T-helper 1 cell treated with Interleukin-12 subunit alpha and Interleukin-12 subunit beta and Interleukin-4 antibody, amounts not matched to agents 30 ng/mL and 1 ng/mL, for 36 hours (primary cell): ENCODE measurements at regions not wholly inside any gene's neighbourhood (a gene's known extent, or its start where the extent isn't known, plus 50 kb on each side); places are given as distances from the start of the nearest gene placed in this dataset.

ENCODE experiments used
- intact Hi-C: fragments of 100-400 bp; cut with micrococcal nuclease; formaldehyde crosslinking; loops from one replicate; pipeline ENCODE4 v1.15.1; 2024

- intact Hi-C loops = no loop called here
Observed at GRCh38 chr2:239507576-239508258, 106.9 kb upstream of the HDAC4 start.

- intact Hi-C loops = no loop called here
Observed at GRCh38 chr2:239506961-239507360, 106.1 kb upstream of the HDAC4 start.

GRCh38 chr2:239506101-239506857, 105.5 kb upstream of the HDAC4 start:
- intact Hi-C loops = no loop called here

- intact Hi-C loops = no loop called here
Observed at GRCh38 chr2:239504643-239505235, 103.9 kb upstream of the HDAC4 start.

GRCh38 chr2:239502430-239503186, 101.8 kb upstream of the HDAC4 start:
- intact Hi-C loops = no loop called here

- intact Hi-C loops = no loop called here
Observed at GRCh38 chr2:239500574-239501550, 100.0 kb upstream of the HDAC4 start.

- intact Hi-C loops = no loop called here
Observed at GRCh38 chr2:239499726-239500573, 99.1 kb upstream of the HDAC4 start.

GRCh38 chr2:239498981-239499634, 98.3 kb upstream of the HDAC4 start:
- intact Hi-C loops = no loop called here

GRCh38 chr2:239498576-239498975, 97.8 kb upstream of the HDAC4 start:
- intact Hi-C loops = no loop called here

DNA sequence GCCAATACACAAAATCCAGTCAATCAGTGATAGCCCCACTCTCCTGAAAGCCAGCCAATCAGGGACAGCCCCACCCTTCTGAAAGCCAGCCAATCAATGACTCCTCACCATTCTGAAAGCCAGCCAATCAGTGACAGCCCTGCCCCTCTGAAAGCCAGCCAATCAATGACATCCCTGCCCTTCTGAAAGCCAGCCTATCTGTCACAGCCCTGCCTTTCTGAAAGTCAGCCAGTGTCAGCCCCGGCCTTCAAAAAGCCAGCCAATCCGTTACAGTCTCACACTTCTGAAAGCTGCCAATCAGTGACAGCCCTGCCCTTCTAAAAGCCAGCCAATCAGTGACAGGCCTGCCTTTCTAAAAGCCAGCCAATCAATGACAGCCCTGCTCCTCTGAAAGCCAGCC, 95.9 kb upstream of the HDAC4 start:
- intact Hi-C loops = no loop called here

- intact Hi-C loops = no loop called here
Observed at GRCh38 chr2:239495791-239496233, 95.0 kb upstream of the HDAC4 start.

DNA sequence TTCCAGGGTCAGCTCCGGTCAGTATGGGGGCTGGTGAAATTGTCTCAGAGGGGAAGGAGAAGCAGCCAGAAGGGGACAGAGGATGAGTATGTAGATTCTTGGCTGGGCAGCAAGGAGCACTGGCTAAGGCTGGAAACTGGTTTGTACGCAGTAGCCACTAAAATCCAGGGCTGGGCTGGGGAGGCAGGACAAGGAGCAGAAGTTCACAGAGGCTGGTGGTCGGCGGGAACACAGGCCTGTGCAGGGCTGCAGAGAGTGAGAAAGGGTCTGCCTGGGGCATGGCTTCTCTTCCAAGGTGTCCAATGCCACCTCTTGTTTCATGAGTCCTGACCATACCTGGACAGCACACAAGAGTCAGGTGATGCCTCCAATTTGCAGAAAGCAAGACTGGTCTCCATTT, 94.4 kb upstream of the HDAC4 start:
- intact Hi-C loops = no loop called here

DNA sequence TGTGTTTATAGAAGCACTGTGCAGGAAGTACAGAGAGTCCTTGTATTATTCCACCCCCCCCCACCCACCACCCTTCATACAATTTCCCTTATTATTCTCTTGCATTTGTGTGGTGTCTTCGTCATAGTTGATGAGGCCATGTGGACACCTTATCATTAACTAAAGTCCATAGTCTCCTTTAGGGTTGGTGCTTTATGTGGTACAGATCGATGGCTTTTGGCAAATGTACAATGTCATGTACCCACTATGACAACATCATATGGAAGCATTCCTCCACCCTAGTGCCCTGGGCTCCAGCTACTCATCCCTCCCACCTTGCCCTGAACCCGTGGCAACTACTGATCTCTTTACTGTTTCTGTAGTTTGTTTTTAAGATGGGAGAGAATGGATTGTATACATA, 93.8 kb upstream of the HDAC4 start:
- intact Hi-C loops = no loop called here

DNA sequence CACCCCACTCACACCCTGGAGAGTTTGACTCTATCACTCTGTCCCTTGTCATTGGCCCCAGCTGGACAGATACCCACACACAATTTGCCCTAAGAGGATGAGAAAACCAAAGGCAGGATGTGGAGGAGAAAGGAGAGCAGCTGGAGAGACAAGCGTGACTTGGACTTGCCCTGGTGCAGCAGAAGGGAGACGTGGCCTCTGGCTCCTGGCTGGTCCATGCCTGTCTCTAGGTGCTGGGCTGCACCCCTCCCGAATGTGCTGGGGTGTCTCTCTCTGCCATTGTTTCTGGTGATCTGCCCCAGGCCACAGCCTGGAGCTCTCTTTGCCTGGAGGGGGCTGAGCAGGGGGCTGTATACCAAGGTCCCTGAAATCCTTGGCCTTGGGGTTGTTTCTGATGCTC, 88.7 kb upstream of the HDAC4 start:
- intact Hi-C loops = no loop called here

- intact Hi-C loops = no loop called here
Observed at GRCh38 chr2:239488125-239488524, 87.3 kb upstream of the HDAC4 start.

GRCh38 chr2:239487272-239487671, 86.5 kb upstream of the HDAC4 start:
- intact Hi-C loops = no loop called here

DNA sequence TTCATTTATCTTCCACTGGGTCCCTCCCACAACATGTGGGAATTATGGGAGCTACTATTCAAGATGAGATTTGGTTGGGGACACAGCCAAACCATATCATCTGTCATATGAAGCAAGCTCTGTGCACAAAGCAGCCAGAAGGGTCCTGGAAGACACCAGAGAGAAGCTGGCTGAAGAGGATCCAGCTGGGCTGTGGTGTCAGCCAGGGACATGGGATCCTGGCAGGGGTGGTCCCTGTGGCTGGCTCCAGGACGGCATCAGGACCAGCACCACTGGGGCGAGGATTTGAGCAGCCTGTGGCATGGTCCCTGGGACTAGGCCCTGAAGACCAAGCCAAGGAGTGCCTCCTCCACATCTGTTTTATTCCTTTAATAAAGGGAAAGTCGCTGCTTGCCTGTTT, 84.8 kb upstream of the HDAC4 start:
- intact Hi-C loops = no loop called here

GRCh38 chr2:239484571-239485355, 83.9 kb upstream of the HDAC4 start:
- intact Hi-C loops = no loop called here
